ENCODE measurements at regions not wholly inside any gene's neighbourhood (a gene's known extent, or its start where the extent isn't known, plus 50 kb on each side); places are given as distances from the start of the nearest gene placed in this dataset.

- Mint-ChIP-seq H3K27me3 (no peaks in the 10 kb centered on the region), H3K27ac (no peak overlapping the region), H3K4me3 (no peak overlapping the region), H3K4me1 (no peaks in the 10 kb centered on the region), H3K36me3 (no peaks in the 10 kb centered on the region), H3K9me3 (peaks cover 0 to 4% (median 0%) of the 10 kb centered on the region in 8 donors)
- no peak for DNase-seq
- CTCF ChIA-PET (ENCODE audit: partially characterized antibody) = no interaction called here
- H3K4me3 ChIP-seq (ENCODE audit: low read length in 2 of 2) = no peak overlapping the region
- POLR2A ChIA-PET (ENCODE audit: partially characterized antibody) = interaction anchor here (0.6 kb wide), 1 partner anchor 20 kb away, joined by 4 read pairs; no protein-coding TSS in a partner anchor
- no peak overlapping the region for H3K27ac ChIP-seq (ENCODE audit: low read depth, low read length)
- no peaks in the 10 kb centered on the region for H3K9me3 ChIP-seq (ENCODE audit: control insufficient read depth in 1 of 2, low read length in 2 of 2)
- intact Hi-C loops (cut with micrococcal nuclease) = no loop called here
- H3K4me1 ChIP-seq (ENCODE audit: insufficient read depth, low read length) = no peaks in the 10 kb centered on the region
- no peaks in the 10 kb centered on the region for H3K27me3 ChIP-seq (ENCODE audit: insufficient read depth, low read length)
- no peaks in the 10 kb centered on the region for H3K36me3 ChIP-seq (ENCODE audit: insufficient read depth, low read length)
These were observed 184.2 kb downstream of the KCNJ2 start for GRCh38 chr17:70353408-70354092.

GRCh38 chr17:70355185-70355584, 185.9 kb downstream of the KCNJ2 start:
- Histone ChIP-seq H3K9me3 (ENCODE audit: control insufficient read depth in 1 of 2, low read length in 2 of 2) (no peaks in the 10 kb centered on the region), H3K27ac (ENCODE audit: low read depth, low read length) (no peak overlapping the region), H3K36me3 (ENCODE audit: insufficient read depth, low read length) (no peaks in the 10 kb centered on the region), H3K4me3 (ENCODE audit: low read length in 2 of 2) (no peak overlapping the region), H3K4me1 (ENCODE audit: insufficient read depth, low read length) (no peaks in the 10 kb centered on the region), H3K27me3 (ENCODE audit: insufficient read depth, low read length) (no peaks in the 10 kb centered on the region)
- no peak for DNase-seq
- H3K4me1 Mint-ChIP-seq = no peaks in the 10 kb centered on the region
- H3K4me3 Mint-ChIP-seq = no peak overlapping the region
- H3K27ac Mint-ChIP-seq = no peak overlapping the region
- ChIA-PET POLR2A (ENCODE audit: partially characterized antibody) (no interaction called here), CTCF (ENCODE audit: partially characterized antibody) (no interaction called here)
- intact Hi-C loops (cut with micrococcal nuclease) = no loop called here
- H3K27me3 Mint-ChIP-seq = peaks cover 0 to 2% of the 10 kb centered on the region in 2 donors
- H3K9me3 Mint-ChIP-seq = peaks cover 0 to 4% (median 0%) of the 10 kb centered on the region in 8 donors
- no peaks in the 10 kb centered on the region for H3K36me3 Mint-ChIP-seq

- Histone ChIP-seq H3K4me3 (ENCODE audit: low read length in 2 of 2) (no peak overlapping the region), H3K4me1 (ENCODE audit: insufficient read depth, low read length) (no peaks in the 10 kb centered on the region), H3K27ac (ENCODE audit: low read depth, low read length) (no peak overlapping the region), H3K27me3 (ENCODE audit: insufficient read depth, low read length) (no peaks in the 10 kb centered on the region), H3K36me3 (ENCODE audit: insufficient read depth, low read length) (no peaks in the 10 kb centered on the region), H3K9me3 (ENCODE audit: control insufficient read depth in 1 of 2, low read length in 2 of 2) (no peaks in the 10 kb centered on the region)
- ChIA-PET CTCF (ENCODE audit: partially characterized antibody) (no interaction called here), POLR2A (ENCODE audit: partially characterized antibody) (no interaction called here)
- Mint-ChIP-seq H3K27ac (no peak overlapping the region), H3K27me3 (peaks cover 2 to 4% of the 10 kb centered on the region in 2 donors), H3K36me3 (no peaks in the 10 kb centered on the region), H3K4me1 (no peaks in the 10 kb centered on the region), H3K4me3 (no peak overlapping the region), H3K9me3 (peaks cover 0 to 4% (median 2%) of the 10 kb centered on the region in 8 donors)
- intact Hi-C loops (cut with micrococcal nuclease) = no loop called here
- DNase-seq = no peak
These were observed 187.9 kb downstream of the KCNJ2 start for GRCh38 chr17:70357190-70357589.

GRCh38 chr17:70365091-70365583, 195.8 kb downstream of the KCNJ2 start:
- peaks cover 0 to 4% (median 2%) of the 10 kb centered on the region in 8 donors for H3K9me3 Mint-ChIP-seq
- no peaks in the 10 kb centered on the region for H3K36me3 Mint-ChIP-seq
- Histone ChIP-seq H3K9me3 (ENCODE audit: control insufficient read depth in 1 of 2, low read length in 2 of 2) (no peaks in the 10 kb centered on the region), H3K27ac (ENCODE audit: low read depth, low read length) (no peak overlapping the region), H3K27me3 (ENCODE audit: insufficient read depth, low read length) (no peaks in the 10 kb centered on the region), H3K4me3 (ENCODE audit: low read length in 2 of 2) (no peak overlapping the region), H3K4me1 (ENCODE audit: insufficient read depth, low read length) (no peaks in the 10 kb centered on the region), H3K36me3 (ENCODE audit: insufficient read depth, low read length) (no peaks in the 10 kb centered on the region)
- H3K27me3 Mint-ChIP-seq = peaks cover 0 to 4% of the 10 kb centered on the region in 2 donors
- intact Hi-C loops (cut with micrococcal nuclease) = no loop called here
- no peaks in the 10 kb centered on the region for H3K4me1 Mint-ChIP-seq
- no peak overlapping the region for H3K27ac Mint-ChIP-seq
- no peak overlapping the region for H3K4me3 Mint-ChIP-seq
- CTCF ChIA-PET (ENCODE audit: partially characterized antibody) = no interaction called here
- POLR2A ChIA-PET (ENCODE audit: partially characterized antibody) = no interaction called here
- no peak for DNase-seq

- intact Hi-C loops (cut with micrococcal nuclease) = no loop called here
- CTCF ChIA-PET (ENCODE audit: partially characterized antibody) = no interaction called here
These were observed 197.1 kb downstream of the KCNJ2 start for GRCh38 chr17:70366386-70366785.

GRCh38 chr17:70368011-70368410, 198.7 kb downstream of the KCNJ2 start:
- Mint-ChIP-seq H3K4me3 (no peak overlapping the region), H3K27ac (no peak overlapping the region), H3K27me3 (peaks cover 0 to 2% of the 10 kb centered on the region in 2 donors)

More at GRCh38 chr17:70366386-70366785, 197.1 kb downstream of the KCNJ2 start:
- H3K4me1 Mint-ChIP-seq = no peaks in the 10 kb centered on the region
- no peak for DNase-seq
- Histone ChIP-seq H3K27ac (ENCODE audit: low read depth, low read length) (no peak overlapping the region), H3K4me3 (ENCODE audit: low read length in 2 of 2) (no peak overlapping the region), H3K36me3 (ENCODE audit: insufficient read depth, low read length) (no peaks in the 10 kb centered on the region), H3K4me1 (ENCODE audit: insufficient read depth, low read length) (no peaks in the 10 kb centered on the region), H3K9me3 (ENCODE audit: control insufficient read depth in 1 of 2, low read length in 2 of 2) (no peaks in the 10 kb centered on the region), H3K27me3 (ENCODE audit: insufficient read depth, low read length) (no peaks in the 10 kb centered on the region)
- POLR2A ChIA-PET (ENCODE audit: partially characterized antibody) = no interaction called here
- peaks cover 0 to 3% (median 1%) of the 10 kb centered on the region in 8 donors for H3K9me3 Mint-ChIP-seq
- H3K4me3 Mint-ChIP-seq = no peak overlapping the region
- H3K27ac Mint-ChIP-seq = no peak overlapping the region
- H3K36me3 Mint-ChIP-seq = no peaks in the 10 kb centered on the region
- H3K27me3 Mint-ChIP-seq = peaks cover 0 to 2% of the 10 kb centered on the region in 2 donors

GRCh38 chr17:70369391-70369790, 200.1 kb downstream of the KCNJ2 start:
- Mint-ChIP-seq H3K9me3 (peaks cover 0 to 3% (median 2%) of the 10 kb centered on the region in 8 donors), H3K4me3 (no peak overlapping the region), H3K36me3 (no peaks in the 10 kb centered on the region), H3K27me3 (peaks cover 0 to 2% of the 10 kb centered on the region in 2 donors), H3K4me1 (no peaks in the 10 kb centered on the region), H3K27ac (no peak overlapping the region)
- DNase-seq = no peak
- intact Hi-C loops (cut with micrococcal nuclease) = no loop called here
- H3K27me3 ChIP-seq (ENCODE audit: insufficient read depth, low read length) = no peaks in the 10 kb centered on the region
- ChIA-PET CTCF (ENCODE audit: partially characterized antibody) (no interaction called here), POLR2A (ENCODE audit: partially characterized antibody) (no interaction called here)
- H3K4me3 ChIP-seq (ENCODE audit: low read length in 2 of 2) = no peak overlapping the region
- no peak overlapping the region for H3K27ac ChIP-seq (ENCODE audit: low read depth, low read length)
- no peaks in the 10 kb centered on the region for H3K4me1 ChIP-seq (ENCODE audit: insufficient read depth, low read length)
- no peaks in the 10 kb centered on the region for H3K9me3 ChIP-seq (ENCODE audit: control insufficient read depth in 1 of 2, low read length in 2 of 2)
- H3K36me3 ChIP-seq (ENCODE audit: insufficient read depth, low read length) = no peaks in the 10 kb centered on the region

More at GRCh38 chr17:70368011-70368410, 198.7 kb downstream of the KCNJ2 start:
- POLR2A ChIA-PET (ENCODE audit: partially characterized antibody) = interaction anchor here (0.9 kb wide), 1 partner anchor 10 kb away, joined by 3 read pairs; no protein-coding TSS in a partner anchor
- CTCF ChIA-PET (ENCODE audit: partially characterized antibody) = no interaction called here
- H3K4me3 ChIP-seq (ENCODE audit: low read length in 2 of 2) = no peak overlapping the region
- no peaks in the 10 kb centered on the region for H3K27me3 ChIP-seq (ENCODE audit: insufficient read depth, low read length)
- H3K9me3 Mint-ChIP-seq = peaks cover 0 to 3% (median 0%) of the 10 kb centered on the region in 8 donors
- no peak for DNase-seq
- H3K36me3 Mint-ChIP-seq = no peaks in the 10 kb centered on the region
- H3K4me1 Mint-ChIP-seq = no peaks in the 10 kb centered on the region
- H3K27ac ChIP-seq (ENCODE audit: low read depth, low read length) = no peak overlapping the region
- no peaks in the 10 kb centered on the region for H3K4me1 ChIP-seq (ENCODE audit: insufficient read depth, low read length)
- no peaks in the 10 kb centered on the region for H3K36me3 ChIP-seq (ENCODE audit: insufficient read depth, low read length)
- intact Hi-C loops (cut with micrococcal nuclease) = no loop called here
- no peaks in the 10 kb centered on the region for H3K9me3 ChIP-seq (ENCODE audit: control insufficient read depth in 1 of 2, low read length in 2 of 2)

Measured in CD4-positive, alpha-beta memory T cell (primary cell).